IMR-90 (cell line): ENCODE measurements at regions not wholly inside any gene's neighbourhood (a gene's known extent, or its start where the extent isn't known, plus 50 kb on each side); places are given as distances from the start of the nearest gene placed in this dataset.

Experiments
- ATAC-seq: fragments of 200-7000 bp; cut with Tn5 transposase; 2 replicates; pipeline ENCODE4 v1.9.1; 2020; ENCODE audit warnings: low read depth, mild to moderate bottlenecking, moderate library complexity
- BruUV-seq: library from RNA; stranded (reverse); fragments of 400-500 nt; replicated peaks from 2 replicates; lab custom pipeline; 2021; lab: Mats Ljungman, UMichigan
- CTCF ChIA-PET: fragments of 300-600 bp; formaldehyde crosslinking; extraction: SDS; loops from one replicate; lab custom pipeline; 2021; ENCODE audit warnings: antibody characterized with exemption; lab: Yijun Ruan, JAX
- POLR2A ChIA-PET: fragments of 300-600 bp; sonication (Branson Sonifier 250); formaldehyde crosslinking; loops from one replicate; lab custom pipeline; 2022; ENCODE audit warnings: antibody characterized with exemption; ENCODE audit not compliant: unreplicated experiment; lab: Charles Lee
- DNase-seq: peaks from one replicate; pipeline ENCODE4 v3.0.0; 2013
- H2AFZ ChIP-seq: replicated peaks from 2 replicates; pipeline ENCODE3; 2013; ENCODE audit warnings: low read length, mild to moderate bottlenecking; ENCODE audit not compliant: poor library complexity
- H2AK5ac ChIP-seq: 2 replicates; pipeline ENCODE4 v1.6.1; 2013; ENCODE audit warnings: low read depth, low read length, inconsistent platforms
- H2AK9ac ChIP-seq: replicated peaks from 2 replicates; pipeline ENCODE3; 2013; ENCODE audit warnings: mild to moderate bottlenecking, low read depth, low read length, moderate library complexity; ENCODE audit not compliant: poor library complexity
- H2BK120ac ChIP-seq: 2 replicates; pipeline ENCODE4 v1.6.1; 2013; ENCODE audit warnings: low read depth, low read length, inconsistent platforms
- H2BK15ac ChIP-seq: 3 replicates; pipeline ENCODE4 v1.6.1; 2013; ENCODE audit warnings: low read depth, low read length, inconsistent platforms
- H2BK20ac ChIP-seq: 2 replicates; pipeline ENCODE4 v1.6.1; 2013; ENCODE audit warnings: low read depth, mild to moderate bottlenecking, inconsistent platforms, low read length, moderate library complexity
- H2BK5ac ChIP-seq: 2 replicates; pipeline ENCODE4 v1.6.1; 2013; ENCODE audit warnings: mild to moderate bottlenecking, low read depth, low read length, inconsistent platforms; ENCODE audit not compliant: poor library complexity, severe bottlenecking
- H3K14ac ChIP-seq: replicated peaks from 2 replicates; pipeline ENCODE4 v1.6.1; 2013; ENCODE audit warnings: low read depth, low read length, inconsistent platforms
- H3K18ac ChIP-seq: 2 replicates; pipeline ENCODE4 v1.6.1; 2013; ENCODE audit warnings: low read depth, low read length, control low read depth
- H3K23ac ChIP-seq: 2 replicates; pipeline ENCODE4 v1.6.1; 2013; ENCODE audit warnings: low read depth, low read length, inconsistent platforms
- H3K27ac ChIP-seq: 2 replicates; pipeline ENCODE4 v1.5.1; 2013; ENCODE audit warnings: mild to moderate bottlenecking, control low read depth, low read length; ENCODE audit not compliant: insufficient read depth
- H3K27me3 ChIP-seq: 2 replicates; pipeline ENCODE4 v1.6.1; 2013; ENCODE audit warnings: low read length; ENCODE audit not compliant: control insufficient read depth, insufficient read depth
- H3K36me3 ChIP-seq: 2 replicates; pipeline ENCODE4 v1.6.1; 2013; ENCODE audit warnings: low read length, mixed read lengths; ENCODE audit not compliant: control insufficient read depth, insufficient read depth
- H3K4ac ChIP-seq: 2 replicates; pipeline ENCODE4 v1.6.1; 2013; ENCODE audit warnings: low read depth, low read length, inconsistent platforms
- H3K4me1 ChIP-seq: 2 replicates; pipeline ENCODE4 v1.6.1; 2013; ENCODE audit warnings: low read length, mixed read lengths; ENCODE audit not compliant: control insufficient read depth, insufficient read depth
- H3K4me2 ChIP-seq: 2 replicates; pipeline ENCODE4 v1.6.1; 2013; ENCODE audit warnings: low read depth, mild to moderate bottlenecking, control low read depth, low read length, moderate library complexity
- H3K4me3 ChIP-seq: 2 replicates; pipeline ENCODE4 v1.5.1; 2013; ENCODE audit warnings: low read depth, mild to moderate bottlenecking, control low read depth, low read length, moderate library complexity; ENCODE audit not compliant: insufficient read depth
- H3K56ac ChIP-seq: 2 replicates; pipeline ENCODE4 v1.6.1; 2013; ENCODE audit warnings: low read length, inconsistent platforms; ENCODE audit not compliant: insufficient read depth; ENCODE audit errors: extremely low read depth
- H3K79me1 ChIP-seq, 2 experiments: 2 replicates each; pipeline ENCODE4 v1.6.1; 2013; ENCODE audit warnings: low read length in 2 of 2, inconsistent platforms in 1 of 2, low read depth in 1 of 2
- H3K9ac ChIP-seq: 2 replicates; pipeline ENCODE4 v1.6.1; 2013; ENCODE audit warnings: low read depth, low read length, control low read depth
- H3K9me1 ChIP-seq: 2 replicates; pipeline ENCODE4 v1.6.1; 2013; ENCODE audit warnings: low read length, inconsistent platforms; ENCODE audit not compliant: insufficient read depth
- H3K9me3 ChIP-seq: 2 replicates; pipeline ENCODE4 v1.6.1; 2013; ENCODE audit warnings: low read length; ENCODE audit not compliant: control insufficient read depth, insufficient read depth
- H4K20me1 ChIP-seq: 2 replicates; pipeline ENCODE4 v1.6.1; 2013; ENCODE audit warnings: low read length, inconsistent platforms; ENCODE audit not compliant: insufficient read depth
- H4K5ac ChIP-seq: 2 replicates; pipeline ENCODE4 v1.6.1; 2013; ENCODE audit warnings: mild to moderate bottlenecking, low read depth, low read length, control low read depth
- H4K8ac ChIP-seq, 2 experiments: 2 replicates each; pipeline ENCODE4 v1.6.1; 2013; ENCODE audit warnings: low read depth in 2 of 2, low read length in 2 of 2, control low read depth in 1 of 2, inconsistent platforms in 1 of 2
- H4K91ac ChIP-seq: 2 replicates; pipeline ENCODE4 v1.6.1; 2013; ENCODE audit warnings: low read depth, low read length, inconsistent platforms; ENCODE audit not compliant: insufficient read depth
- BHLHE40 ChIP-seq: fragments of 150-350 bp; IDR thresholded peaks from 2 replicates; pipeline ENCODE4 v1.6.1; 2016; ENCODE audit warnings: mild to moderate bottlenecking, low read depth, low read length
- CEBPB ChIP-seq: IDR thresholded peaks from 2 replicates; pipeline ENCODE4 v1.6.1; 2012; ENCODE audit warnings: low read depth, low read length, improper control_type of control experiment
- CHD1 ChIP-seq: IDR thresholded peaks from 2 replicates; pipeline ENCODE4 v1.6.1; 2012; ENCODE audit warnings: low read depth, low read length, improper control_type of control experiment
- NFE2L2 ChIP-seq: fragments of 150-350 bp; IDR thresholded peaks from 2 replicates; pipeline ENCODE4 v1.6.1; 2016; ENCODE audit warnings: low read depth, mild to moderate bottlenecking, low read length
- RCOR1 ChIP-seq: IDR thresholded peaks from 2 replicates; pipeline ENCODE4 v1.6.1; 2012; ENCODE audit warnings: mild to moderate bottlenecking, low read length, improper control_type of control experiment; ENCODE audit not compliant: insufficient replicate concordance
- RFX5 ChIP-seq: IDR thresholded peaks from 2 replicates; pipeline ENCODE4 v1.8.0; 2012; ENCODE audit warnings: low read depth, mild to moderate bottlenecking, low read length, moderate library complexity
- WGBS, 2 experiments: methylation state at CpG; one replicate each; pipeline versions ENCODE4 v1.1.5 to v1.1.7; 2013; ENCODE audit warnings: missing lambda C conversion rate in 2 of 2; ENCODE audit not compliant: insufficient read length in 1 of 2; ENCODE audit errors: extremely low coverage in 2 of 2; 5-methylcytosine and 5-hydroxymethylcytosine counted together
- dilution Hi-C: fragments of 300-500 bp; cut with HindIII; formaldehyde crosslinking; loops from one replicate; pipeline ENCODE4 v1.14.3; 2018; ENCODE audit warnings: low sequenced_read_pairs; ENCODE audit not compliant: unreplicated experiment
- in situ Hi-C: fragments of 300-500 bp; cut with MboI; formaldehyde crosslinking; loops from 3 replicates; pipeline ENCODE4 v1.14.3; 2019; ENCODE audit warnings: low sequenced_read_pairs, inconsistent platforms, mixed read lengths
- intact Hi-C: fragments of 100-400 bp; cut with micrococcal nuclease; formaldehyde crosslinking; loops from 2 replicates; pipeline ENCODE4 v1.10.0; 2022
- TF ChIP-seq, protein P1 (sequence below): fragments of 150-350 bp; IDR thresholded peaks from 2 replicates; pipeline ENCODE4 v1.6.1; 2016; ENCODE audit warnings: low read depth, mild to moderate bottlenecking, low read length, moderate library complexity, borderline replicate concordance
- TF ChIP-seq, protein P2 (sequence below): conservative IDR thresholded peaks from 2 replicates; pipeline ENCODE4 v1.5.1; 2012; ENCODE audit warnings: mild to moderate bottlenecking, low read depth, low read length, improper control_type of control experiment
- TF ChIP-seq, protein P3 (sequence below): fragments of 150-350 bp; IDR thresholded peaks from 2 replicates; pipeline ENCODE4 v1.6.1; 2017; ENCODE audit warnings: mild to moderate bottlenecking, antibody characterized with exemption, low read length, low read depth

DNA sequence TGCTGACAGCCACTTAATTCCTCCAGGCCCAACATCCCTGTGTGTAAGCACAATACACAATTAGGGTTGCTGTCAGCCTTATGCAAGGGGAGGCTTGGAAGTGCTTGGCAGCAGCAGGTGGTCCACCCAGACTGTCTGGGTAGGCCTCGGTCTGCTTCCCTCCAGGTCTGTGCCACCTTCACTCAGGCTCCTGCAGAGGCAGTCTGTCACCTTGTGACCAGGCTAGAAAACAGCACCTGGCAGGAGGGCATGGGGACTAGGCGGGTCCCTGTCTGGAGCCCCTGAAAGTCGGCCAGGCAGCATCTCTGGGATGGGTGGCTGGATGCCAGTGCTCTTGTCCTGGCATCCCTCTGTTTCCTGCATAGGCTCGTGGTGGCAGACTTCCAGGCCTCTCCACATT is 578.1 kb downstream of the KCNJ18 start:
- no peak overlapping the region for H4K91ac ChIP-seq
- no peak overlapping the region for H2AFZ ChIP-seq
- ATAC-seq (no peak), DNase-seq (no peak)
- no peak overlapping the region for H3K4me3 ChIP-seq
- no peak for TF ChIP-seq BHLHE40
- no peak for TF ChIP-seq CHD1
- TF ChIP-seq, protein P1, sequence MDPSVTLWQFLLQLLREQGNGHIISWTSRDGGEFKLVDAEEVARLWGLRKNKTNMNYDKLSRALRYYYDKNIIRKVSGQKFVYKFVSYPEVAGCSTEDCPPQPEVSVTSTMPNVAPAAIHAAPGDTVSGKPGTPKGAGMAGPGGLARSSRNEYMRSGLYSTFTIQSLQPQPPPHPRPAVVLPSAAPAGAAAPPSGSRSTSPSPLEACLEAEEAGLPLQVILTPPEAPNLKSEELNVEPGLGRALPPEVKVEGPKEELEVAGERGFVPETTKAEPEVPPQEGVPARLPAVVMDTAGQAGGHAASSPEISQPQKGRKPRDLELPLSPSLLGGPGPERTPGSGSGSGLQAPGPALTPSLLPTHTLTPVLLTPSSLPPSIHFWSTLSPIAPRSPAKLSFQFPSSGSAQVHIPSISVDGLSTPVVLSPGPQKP, result no peak
- TF ChIP-seq RFX5, result no peak
- TF ChIP-seq NFE2L2, result no peak
- TF ChIP-seq RCOR1, result no peak
- TF ChIP-seq, protein P2, sequence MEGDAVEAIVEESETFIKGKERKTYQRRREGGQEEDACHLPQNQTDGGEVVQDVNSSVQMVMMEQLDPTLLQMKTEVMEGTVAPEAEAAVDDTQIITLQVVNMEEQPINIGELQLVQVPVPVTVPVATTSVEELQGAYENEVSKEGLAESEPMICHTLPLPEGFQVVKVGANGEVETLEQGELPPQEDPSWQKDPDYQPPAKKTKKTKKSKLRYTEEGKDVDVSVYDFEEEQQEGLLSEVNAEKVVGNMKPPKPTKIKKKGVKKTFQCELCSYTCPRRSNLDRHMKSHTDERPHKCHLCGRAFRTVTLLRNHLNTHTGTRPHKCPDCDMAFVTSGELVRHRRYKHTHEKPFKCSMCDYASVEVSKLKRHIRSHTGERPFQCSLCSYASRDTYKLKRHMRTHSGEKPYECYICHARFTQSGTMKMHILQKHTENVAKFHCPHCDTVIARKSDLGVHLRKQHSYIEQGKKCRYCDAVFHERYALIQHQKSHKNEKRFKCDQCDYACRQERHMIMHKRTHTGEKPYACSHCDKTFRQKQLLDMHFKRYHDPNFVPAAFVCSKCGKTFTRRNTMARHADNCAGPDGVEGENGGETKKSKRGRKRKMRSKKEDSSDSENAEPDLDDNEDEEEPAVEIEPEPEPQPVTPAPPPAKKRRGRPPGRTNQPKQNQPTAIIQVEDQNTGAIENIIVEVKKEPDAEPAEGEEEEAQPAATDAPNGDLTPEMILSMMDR, result no peak
- TF ChIP-seq, protein P3, sequence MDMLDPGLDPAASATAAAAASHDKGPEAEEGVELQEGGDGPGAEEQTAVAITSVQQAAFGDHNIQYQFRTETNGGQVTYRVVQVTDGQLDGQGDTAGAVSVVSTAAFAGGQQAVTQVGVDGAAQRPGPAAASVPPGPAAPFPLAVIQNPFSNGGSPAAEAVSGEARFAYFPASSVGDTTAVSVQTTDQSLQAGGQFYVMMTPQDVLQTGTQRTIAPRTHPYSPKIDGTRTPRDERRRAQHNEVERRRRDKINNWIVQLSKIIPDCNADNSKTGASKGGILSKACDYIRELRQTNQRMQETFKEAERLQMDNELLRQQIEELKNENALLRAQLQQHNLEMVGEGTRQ, result no peak
- no peak for TF ChIP-seq CEBPB
- no peak overlapping the region for H2AK9ac ChIP-seq
- no peak overlapping the region for H2AK5ac ChIP-seq
- no peaks in the 10 kb centered on the region for H3K36me3 ChIP-seq
- CTCF ChIA-PET, result no interaction called here
- H2BK15ac ChIP-seq, result no peak overlapping the region
- H3K27ac ChIP-seq, result no peak overlapping the region
- no peak overlapping the region for H3K56ac ChIP-seq
- H3K9me1 ChIP-seq, result no peaks in the 10 kb centered on the region
- H3K4ac ChIP-seq, result no peak overlapping the region
- H3K79me1 ChIP-seq, result no peaks in the 10 kb centered on the region
- no peak overlapping the region for H4K5ac ChIP-seq
- no peaks in the 10 kb centered on the region for H3K27me3 ChIP-seq
- 29% methylated on average over 3 of the region's 4 CpGs; no CpG with 5 or more reads in 1 of the 2 experiments for WGBS, 2 experiments
- H4K20me1 ChIP-seq, result no peaks in the 10 kb centered on the region
- no peaks in the 10 kb centered on the region for H3K4me1 ChIP-seq
- intact Hi-C loops, result no loop called here
- dilution Hi-C loops, result no loop called here
- POLR2A ChIA-PET, result no interaction called here
- no peak overlapping the region for H3K9ac ChIP-seq
- no peak overlapping the region for H2BK120ac ChIP-seq
- H3K18ac ChIP-seq, result no peak overlapping the region
- in situ Hi-C loops, result no loop called here
- no peak overlapping the region for H2BK20ac ChIP-seq
- H4K8ac ChIP-seq, result no peak overlapping the region
- no peak overlapping the region for H3K14ac ChIP-seq
- no peak overlapping the region for H3K23ac ChIP-seq
- BruUV-seq, result no TSS peak
- H3K4me2 ChIP-seq, result no peak overlapping the region
- peaks cover 43% of the 10 kb centered on the region for H3K9me3 ChIP-seq
- H2BK5ac ChIP-seq, result no peak overlapping the region
